Kidney (tissue), 13 donors: ENCODE measurements at regions not wholly inside any gene's neighbourhood (a gene's known extent, or its start where the extent isn't known, plus 50 kb on each side); places are given as distances from the start of the nearest gene placed in this dataset.

Experiments used
- DNase-seq, 5 donors: peaks; one replicate each; pipeline ENCODE4 v3.0.0-alpha.2; 2013 to 2020
- FAIRE-seq: peaks from 2 replicates; lab custom pipeline; 2012; peaks lifted over from hg19 to GRCh38; lab: Jason Lieb, UNC
- H3K27ac ChIP-seq, 2 donors: one replicate each; pipeline ENCODE4 v1.7.0; 2013; ENCODE audit warnings: low read depth in 2 of 2, low read length in 2 of 2, inconsistent platforms in 1 of 2
- H3K27me3 ChIP-seq: one replicate; pipeline ENCODE4 v1.7.1; 2013; ENCODE audit warnings: low read length, inconsistent platforms; ENCODE audit not compliant: control insufficient read depth, insufficient read depth
- H3K36me3 ChIP-seq, 3 donors: one replicate each; pipeline versions ENCODE4 v1.7.0 to v1.7.1; 2013; ENCODE audit warnings: low read length in 3 of 3, control low read depth in 1 of 3, inconsistent platforms in 1 of 3; ENCODE audit not compliant: insufficient read depth in 3 of 3, control insufficient read depth in 2 of 3
- H3K4me1 ChIP-seq, 3 donors: one replicate each; pipeline versions ENCODE4 v1.7.0 to v1.7.1; 2013; ENCODE audit warnings: low read length in 3 of 3, inconsistent platforms in 1 of 3, low read depth in 1 of 3; ENCODE audit not compliant: control insufficient read depth in 2 of 3, insufficient read depth in 2 of 3
- H3K4me3 ChIP-seq, 3 donors: one replicate each; pipeline versions ENCODE4 v1.7.0 to v1.8.1; 2013; ENCODE audit warnings: low read length in 3 of 3, control low read depth in 1 of 3, inconsistent platforms in 1 of 3
- H3K9ac ChIP-seq, 3 donors: one replicate each; pipeline versions ENCODE4 v1.7.0 to v1.7.1; 2013; ENCODE audit warnings: low read length in 3 of 3, control low read depth in 1 of 3, inconsistent platforms in 1 of 3
- H3K9me3 ChIP-seq, 3 donors: one replicate each; pipeline versions ENCODE4 v1.7.0 to v1.7.1; 2013; ENCODE audit warnings: low read length in 3 of 3, control low read depth in 1 of 3, inconsistent platforms in 1 of 3; ENCODE audit not compliant: control insufficient read depth in 2 of 3, insufficient read depth in 1 of 3
- intact Hi-C: fragments of 100-400 bp; cut with DNase I; formaldehyde crosslinking; loops from one replicate; pipeline ENCODE4 v1.11.1; 2022
- TF ChIP-seq, protein P1 (sequence below): IDR thresholded peaks from 3 replicates; pipeline ENCODE4 v1.5.1; 2012; ENCODE audit warnings: mild to moderate bottlenecking, moderate library complexity, borderline replicate concordance; ENCODE audit not compliant: insufficient read depth; ENCODE audit errors: extremely low read depth
- donor health status: control.
- donor health status: control.
- donor health status: control.
- donor health status: control.
- donor health status: control.
- donor health status: DM: yes; HTN: yes; CAD: no.
- donor health status: Normal renal cell carcinoma (clear cell type).

DNA sequence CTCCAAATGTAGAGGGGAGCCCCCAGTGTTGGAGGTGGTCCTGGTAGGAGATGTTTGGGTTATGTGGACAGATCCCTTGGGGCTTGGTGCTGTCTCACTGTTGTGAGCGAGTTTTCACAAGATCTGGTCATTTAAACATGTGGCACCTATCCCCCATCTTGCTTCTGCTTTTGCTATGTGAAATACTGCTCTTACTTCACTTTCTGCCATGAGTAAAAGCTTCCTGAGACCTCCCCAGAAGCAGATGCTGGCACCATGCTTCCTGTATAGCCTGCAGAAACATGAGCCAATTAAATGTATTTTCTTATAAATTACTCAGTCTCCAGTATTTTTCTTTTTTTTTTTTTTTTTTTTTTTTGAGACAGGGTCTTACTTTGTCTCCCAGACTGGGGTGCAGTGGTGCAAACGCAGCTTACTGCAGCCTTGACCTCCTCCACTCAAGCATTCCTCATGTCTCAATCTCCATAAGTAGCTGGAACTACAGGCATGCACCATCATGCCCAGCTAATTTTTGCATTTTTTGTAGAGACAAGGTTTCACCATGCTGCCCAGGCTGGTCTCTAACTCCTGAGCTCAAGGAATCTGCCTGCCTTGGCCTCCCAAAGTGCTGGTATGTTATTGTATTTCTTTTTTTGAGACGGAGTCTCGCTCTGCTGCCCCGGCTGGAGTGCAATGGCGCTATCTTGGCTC, 177.1 kb downstream of the ALDH8A1 start:
- Histone ChIP-seq H3K9ac (no peak overlapping the region), H3K27ac (no peak overlapping the region), H3K36me3 (no peaks in the 10 kb centered on the region), H3K4me1 (no peaks in the 10 kb centered on the region), H3K9me3 (no peaks in the 10 kb centered on the region), H3K4me3 (no peak overlapping the region), H3K27me3 (no peaks in the 10 kb centered on the region)
- DNase-seq (no peak), FAIRE-seq (no peak)
- intact Hi-C loops: no loop called here
- TF ChIP-seq, protein P1, sequence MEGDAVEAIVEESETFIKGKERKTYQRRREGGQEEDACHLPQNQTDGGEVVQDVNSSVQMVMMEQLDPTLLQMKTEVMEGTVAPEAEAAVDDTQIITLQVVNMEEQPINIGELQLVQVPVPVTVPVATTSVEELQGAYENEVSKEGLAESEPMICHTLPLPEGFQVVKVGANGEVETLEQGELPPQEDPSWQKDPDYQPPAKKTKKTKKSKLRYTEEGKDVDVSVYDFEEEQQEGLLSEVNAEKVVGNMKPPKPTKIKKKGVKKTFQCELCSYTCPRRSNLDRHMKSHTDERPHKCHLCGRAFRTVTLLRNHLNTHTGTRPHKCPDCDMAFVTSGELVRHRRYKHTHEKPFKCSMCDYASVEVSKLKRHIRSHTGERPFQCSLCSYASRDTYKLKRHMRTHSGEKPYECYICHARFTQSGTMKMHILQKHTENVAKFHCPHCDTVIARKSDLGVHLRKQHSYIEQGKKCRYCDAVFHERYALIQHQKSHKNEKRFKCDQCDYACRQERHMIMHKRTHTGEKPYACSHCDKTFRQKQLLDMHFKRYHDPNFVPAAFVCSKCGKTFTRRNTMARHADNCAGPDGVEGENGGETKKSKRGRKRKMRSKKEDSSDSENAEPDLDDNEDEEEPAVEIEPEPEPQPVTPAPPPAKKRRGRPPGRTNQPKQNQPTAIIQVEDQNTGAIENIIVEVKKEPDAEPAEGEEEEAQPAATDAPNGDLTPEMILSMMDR: no peak

DNA sequence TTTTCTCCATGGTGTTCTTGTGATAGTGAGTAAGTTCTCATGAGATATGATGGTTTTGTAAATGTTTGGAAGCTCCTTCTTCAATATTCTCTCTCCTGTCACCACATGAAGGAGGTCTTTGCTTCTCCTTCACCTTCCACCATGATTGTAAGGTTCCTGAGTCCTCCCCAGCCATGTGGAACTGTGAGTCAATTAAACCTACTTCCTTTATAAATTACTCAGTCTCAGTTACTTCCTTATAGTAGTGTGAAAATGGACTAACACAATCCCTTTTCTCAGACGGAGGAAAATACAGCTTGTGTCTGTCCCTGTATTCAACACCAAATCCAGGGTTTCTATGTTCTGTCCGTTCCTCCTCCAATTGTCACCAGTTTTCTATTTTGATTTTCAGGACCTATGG, 181.0 kb downstream of the ALDH8A1 start:
- FAIRE-seq: no peak
- no peak overlapping the region for H3K27ac ChIP-seq
- no peaks in the 10 kb centered on the region for H3K36me3 ChIP-seq
- no peak overlapping the region for H3K9ac ChIP-seq
- DNase-seq: no peak
- no peaks in the 10 kb centered on the region for H3K9me3 ChIP-seq
- H3K27me3 ChIP-seq: no peaks in the 10 kb centered on the region
- H3K4me1 ChIP-seq: peaks cover 0 to 8% (median 0%) of the 10 kb centered on the region in 3 donors
- TF ChIP-seq, protein P1: no peak
- H3K4me3 ChIP-seq: no peak overlapping the region
- intact Hi-C loops: no loop called here

DNA sequence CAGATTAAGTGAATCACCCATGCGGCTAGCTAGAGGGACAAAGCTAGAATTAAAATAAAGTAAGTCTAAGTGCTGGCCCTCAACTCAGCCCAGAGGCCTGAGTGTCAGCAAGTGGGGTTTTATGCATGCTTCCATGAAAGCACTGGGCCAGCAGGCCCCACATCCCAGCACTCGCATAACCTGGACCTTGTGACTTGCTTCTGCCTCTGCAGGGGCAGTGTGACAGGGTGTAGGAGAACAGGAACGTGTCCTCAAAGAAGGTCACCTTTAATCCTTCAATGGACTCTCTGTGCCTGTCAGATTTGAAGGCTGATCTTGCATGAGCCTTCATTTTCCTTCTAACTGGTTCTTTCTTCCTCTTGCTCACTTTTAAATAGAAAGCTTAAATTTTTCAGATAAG, 183.4 kb downstream of the ALDH8A1 start:
- no peaks in the 10 kb centered on the region for H3K9me3 ChIP-seq
- intact Hi-C loops: no loop called here

More for the DNA sequence above, 183.4 kb downstream of the ALDH8A1 start:
- Histone ChIP-seq H3K36me3 (no peaks in the 10 kb centered on the region), H3K4me3 (no peak overlapping the region), H3K27ac (no peak overlapping the region), H3K9ac (no peak overlapping the region), H3K27me3 (no peaks in the 10 kb centered on the region), H3K4me1 (peaks cover 0 to 8% (median 0%) of the 10 kb centered on the region in 3 donors)
- DNase-seq (peak in 1 of 5 donors; percentile 18), FAIRE-seq (no peak)
- TF ChIP-seq, protein P1: no peak
